Astrocyte (in vitro differentiated cells and primary cell): ENCODE measurements at regions not wholly inside any gene's neighbourhood (a gene's known extent, or its start where the extent isn't known, plus 50 kb on each side); places are given as distances from the start of the nearest gene placed in this dataset.

Experiments
- DNase-seq: peaks from one replicate; pipeline ENCODE4 v3.0.0-alpha.2; 2010; ENCODE audit warnings: low read depth
- FAIRE-seq: peaks from 2 replicates; lab custom pipeline; 2011; peaks lifted over from hg19 to GRCh38; lab: Jason Lieb, UNC
- H2AFZ ChIP-seq: 2 replicates; pipeline ENCODE4 v1.6.0; 2012; ENCODE audit warnings: low read depth, low read length, inconsistent platforms
- H3K27ac ChIP-seq: 2 replicates; pipeline ENCODE4 v1.5.1; 2011; ENCODE audit warnings: low read depth, low read length, inconsistent platforms
- H3K27me3 ChIP-seq: 2 replicates; pipeline ENCODE4 v1.6.0; 2011; ENCODE audit warnings: low read length, inconsistent platforms; ENCODE audit not compliant: insufficient read depth
- H3K36me3 ChIP-seq: 2 replicates; pipeline ENCODE4 v1.5.1; 2011; ENCODE audit warnings: low read length, inconsistent platforms; ENCODE audit not compliant: insufficient read depth
- H3K4me1 ChIP-seq: 2 replicates; pipeline ENCODE4 v1.5.1; 2011; ENCODE audit warnings: low read length, inconsistent platforms; ENCODE audit not compliant: insufficient read depth
- H3K4me2 ChIP-seq: 2 replicates; pipeline ENCODE4 v1.6.0; 2012; ENCODE audit warnings: low read length, inconsistent platforms
- H3K4me3 ChIP-seq: 2 replicates; pipeline ENCODE4 v1.5.1; 2011; ENCODE audit warnings: low read depth, mild to moderate bottlenecking, low read length, inconsistent platforms; ENCODE audit not compliant: insufficient read depth
- H3K79me2 ChIP-seq: 2 replicates; pipeline ENCODE4 v1.6.0; 2012; ENCODE audit warnings: mild to moderate bottlenecking, low read length, inconsistent platforms; ENCODE audit not compliant: insufficient read depth
- H3K9ac ChIP-seq: 2 replicates; pipeline ENCODE4 v1.6.0; 2012; ENCODE audit warnings: mild to moderate bottlenecking, low read length, inconsistent platforms
- H3K9me3 ChIP-seq: 2 replicates; pipeline ENCODE4 v1.5.1; 2012; ENCODE audit warnings: low read depth, mild to moderate bottlenecking, low read length, inconsistent platforms; ENCODE audit not compliant: insufficient read depth
- H4K20me1 ChIP-seq: 2 replicates; pipeline ENCODE4 v1.6.0; 2012; ENCODE audit warnings: low read length, inconsistent platforms; ENCODE audit not compliant: insufficient read depth
- H3K27ac Mint-ChIP-seq: one replicate; pipeline ENCODE4 v1.8.0; 2021; ENCODE audit warnings: mild to moderate bottlenecking, mixed read lengths; ENCODE audit not compliant: unreplicated experiment
- H3K27me3 Mint-ChIP-seq: one replicate; pipeline ENCODE4 v1.8.0; 2021; ENCODE audit warnings: low read depth, mixed read lengths; ENCODE audit not compliant: unreplicated experiment
- H3K36me3 Mint-ChIP-seq: one replicate; pipeline ENCODE4 v1.8.0; 2021; ENCODE audit warnings: low read depth, mixed read lengths; ENCODE audit not compliant: unreplicated experiment
- H3K4me1 Mint-ChIP-seq: one replicate; pipeline ENCODE4 v1.8.0; 2021; ENCODE audit warnings: low read depth, mixed read lengths; ENCODE audit not compliant: unreplicated experiment
- H3K4me3 Mint-ChIP-seq: one replicate; pipeline ENCODE4 v1.8.0; 2021; ENCODE audit warnings: mild to moderate bottlenecking, moderate library complexity, mixed read lengths; ENCODE audit not compliant: unreplicated experiment
- H3K9me3 Mint-ChIP-seq: one replicate; pipeline ENCODE4 v1.8.0; 2021; ENCODE audit warnings: mild to moderate bottlenecking, mixed read lengths; ENCODE audit not compliant: unreplicated experiment
- CTCF ChIP-seq: IDR thresholded peaks from 2 replicates; pipeline ENCODE4 v1.5.1; 2011; ENCODE audit warnings: low read depth, mild to moderate bottlenecking, inconsistent platforms, low read length, moderate library complexity; ENCODE audit not compliant: insufficient read depth
- EZH2 ChIP-seq: IDR thresholded peaks from 2 replicates; pipeline ENCODE4 v1.6.1; 2012; ENCODE audit warnings: mild to moderate bottlenecking, low read length, inconsistent platforms; ENCODE audit not compliant: insufficient read depth

GRCh38 chr20:40175296-40175695 lies 513.7 kb downstream of the MAFB start:
- no peaks in the 10 kb centered on the region for H3K36me3 Mint-ChIP-seq

GRCh38 chr20:40173872-40174271 lies 515.2 kb downstream of the MAFB start:
- Mint-ChIP-seq H3K4me1 (peaks cover 32% of the 10 kb centered on the region), H3K27ac (peak overlapping the region; percentile 62), H3K27me3 (peaks cover 2% of the 10 kb centered on the region), H3K9me3 (peaks cover 2% of the 10 kb centered on the region), H3K4me3 (no peak overlapping the region), H3K36me3 (no peaks in the 10 kb centered on the region)
- no peak overlapping the region for H3K27ac ChIP-seq
- no peaks in the 10 kb centered on the region for H4K20me1 ChIP-seq
- no peaks in the 10 kb centered on the region for H3K36me3 ChIP-seq
- no peaks in the 10 kb centered on the region for H3K27me3 ChIP-seq
- no peaks in the 10 kb centered on the region for H3K79me2 ChIP-seq
- no peaks in the 10 kb centered on the region for H3K4me1 ChIP-seq
- no peak overlapping the region for H3K4me3 ChIP-seq
- TF ChIP-seq EZH2 (no peak), CTCF (no peak)
- H3K4me2 ChIP-seq = no peak overlapping the region
- no peaks in the 10 kb centered on the region for H3K9me3 ChIP-seq
- no peak overlapping the region for H3K9ac ChIP-seq
- H2AFZ ChIP-seq = no peak overlapping the region
- DNase-seq = no peak
- no peak for FAIRE-seq

More at GRCh38 chr20:40175296-40175695, 513.7 kb downstream of the MAFB start:
- FAIRE-seq (no peak), DNase-seq (no peak)
- Histone ChIP-seq H3K4me1 (no peaks in the 10 kb centered on the region), H3K36me3 (no peaks in the 10 kb centered on the region), H3K9me3 (no peaks in the 10 kb centered on the region), H3K9ac (no peak overlapping the region), H3K79me2 (no peaks in the 10 kb centered on the region), H3K27me3 (no peaks in the 10 kb centered on the region), H3K27ac (no peak overlapping the region), H3K4me2 (no peak overlapping the region), H2AFZ (no peak overlapping the region), H3K4me3 (no peak overlapping the region), H4K20me1 (no peaks in the 10 kb centered on the region)
- Mint-ChIP-seq H3K27me3 (no peaks in the 10 kb centered on the region), H3K9me3 (peaks cover 2% of the 10 kb centered on the region), H3K27ac (peak overlapping the region; percentile 4), H3K4me3 (no peak overlapping the region), H3K4me1 (peaks cover 32% of the 10 kb centered on the region)
- TF ChIP-seq CTCF (no peak), EZH2 (no peak)

GRCh38 chr20:40168981-40169620 lies 519.9 kb downstream of the MAFB start:
- DNase-seq = no peak
- H3K27me3 ChIP-seq = no peaks in the 10 kb centered on the region
- no peak overlapping the region for H3K4me3 ChIP-seq
- no peaks in the 10 kb centered on the region for H3K79me2 ChIP-seq
- Mint-ChIP-seq H3K4me3 (no peak overlapping the region), H3K4me1 (peaks cover 15% of the 10 kb centered on the region), H3K27ac (no peak overlapping the region), H3K9me3 (no peaks in the 10 kb centered on the region), H3K27me3 (peaks cover 4% of the 10 kb centered on the region), H3K36me3 (no peaks in the 10 kb centered on the region)
- no peaks in the 10 kb centered on the region for H3K36me3 ChIP-seq
- no peak overlapping the region for H3K4me2 ChIP-seq
- FAIRE-seq = no peak
- H4K20me1 ChIP-seq = no peaks in the 10 kb centered on the region
- no peak overlapping the region for H3K9ac ChIP-seq
- TF ChIP-seq CTCF = no peak
- TF ChIP-seq EZH2 = no peak
- H3K27ac ChIP-seq = no peak overlapping the region
- no peak overlapping the region for H2AFZ ChIP-seq
- H3K9me3 ChIP-seq = no peaks in the 10 kb centered on the region
- no peaks in the 10 kb centered on the region for H3K4me1 ChIP-seq
